K562 (cell line): ENCODE measurements at regions not wholly inside any gene's neighbourhood (a gene's known extent, or its start where the extent isn't known, plus 50 kb on each side); places are given as distances from the start of the nearest gene placed in this dataset.

Experiments used
- EP300 ChIP-seq: IDR thresholded peaks from 2 replicates; pipeline ENCODE4 v1.6.1; 2012; ENCODE audit warnings: low read length, improper control_type of control experiment
- GABPA ChIP-seq: fragments of 200-800 bp; sonication (Bioruptor generic); conservative IDR thresholded peaks from 2 replicates; pipeline ENCODE4 v1.6.1; 2016; ENCODE audit warnings: low read depth, missing genetic modification characterization, missing compliant biosample characterization
- HEY1 ChIP-seq: fragments of 250-450 bp; sonication (Bioruptor Pico); IDR thresholded peaks from 2 replicates; pipeline ENCODE4 v1.5.0; 2020; ENCODE audit warnings: mild to moderate bottlenecking, moderate library complexity, borderline replicate concordance
- HNRNPUL1 ChIP-seq: fragments of 200-400 bp; formaldehyde crosslinking; IDR thresholded peaks from 2 replicates; pipeline ENCODE4 v1.6.1; 2017; ENCODE audit warnings: low read length
- KLF13 ChIP-seq: fragments of 450-650 bp; IDR thresholded peaks from 2 replicates; pipeline ENCODE4 v1.6.1; 2016; ENCODE audit warnings: missing genetic modification characterization, low read depth, mild to moderate bottlenecking, missing compliant biosample characterization, moderate library complexity, borderline replicate concordance
- NCOA1 ChIP-seq: fragments of 450-650 bp; IDR thresholded peaks from 2 replicates; pipeline ENCODE4 v1.6.1; 2016; ENCODE audit warnings: low read depth
- SIX5 ChIP-seq, 2 experiments: IDR thresholded peaks; 2 replicates each; pipeline ENCODE4 v1.6.1; 2011; ENCODE audit warnings: low read length in 2 of 2, borderline replicate concordance in 1 of 2, low read depth in 1 of 2, mild to moderate bottlenecking in 1 of 2, moderate library complexity in 1 of 2; ENCODE audit not compliant: insufficient read depth in 1 of 2
- TAF1 ChIP-seq: IDR thresholded peaks from 2 replicates; pipeline ENCODE4 v1.6.1; 2011; ENCODE audit warnings: mild to moderate bottlenecking, low read length, moderate library complexity; ENCODE audit not compliant: insufficient read depth, control insufficient read depth, severe bottlenecking; ENCODE audit errors: extremely low read depth
- ZNF436 ChIP-seq: fragments of 250-450, 450-650 bp; sonication (Bioruptor Pico); formaldehyde crosslinking; IDR thresholded peaks from 2 replicates; pipeline ENCODE4 v1.7.0; 2020; ENCODE audit warnings: mild to moderate bottlenecking
- ZNF696 ChIP-seq: fragments of 250-450 bp; sonication (Bioruptor Pico); conservative IDR thresholded peaks from 2 replicates; pipeline ENCODE4 v1.4.0; 2020; ENCODE audit warnings: mild to moderate bottlenecking, moderate library complexity
- ZNF830 ChIP-seq: fragments of 250-450 bp; sonication (Bioruptor Pico); IDR thresholded peaks from 2 replicates; pipeline ENCODE4 v1.5.0; 2021; ENCODE audit warnings: mild to moderate bottlenecking
- ZZZ3 ChIP-seq: fragments of 450-650 bp; IDR thresholded peaks from 2 replicates; pipeline ENCODE4 v1.6.1; 2016; ENCODE audit warnings: antibody characterized with exemption, mild to moderate bottlenecking, moderate library complexity
- TF ChIP-seq, protein P1 (sequence below), 3 experiments: IDR thresholded peaks in 2 of 3; conservative IDR thresholded peaks in 1 of 3; 2 replicates each; pipeline ENCODE4 v1.5.1; 2011 to 2012; ENCODE audit warnings: low read length in 3 of 3, mild to moderate bottlenecking in 3 of 3, control low read depth in 2 of 3, improper control_type of control experiment in 1 of 3, inconsistent platforms in 1 of 3, low read depth in 1 of 3, mixed read lengths in 1 of 3, moderate library complexity in 1 of 3; ENCODE audit not compliant: insufficient read depth in 2 of 3

DNA sequence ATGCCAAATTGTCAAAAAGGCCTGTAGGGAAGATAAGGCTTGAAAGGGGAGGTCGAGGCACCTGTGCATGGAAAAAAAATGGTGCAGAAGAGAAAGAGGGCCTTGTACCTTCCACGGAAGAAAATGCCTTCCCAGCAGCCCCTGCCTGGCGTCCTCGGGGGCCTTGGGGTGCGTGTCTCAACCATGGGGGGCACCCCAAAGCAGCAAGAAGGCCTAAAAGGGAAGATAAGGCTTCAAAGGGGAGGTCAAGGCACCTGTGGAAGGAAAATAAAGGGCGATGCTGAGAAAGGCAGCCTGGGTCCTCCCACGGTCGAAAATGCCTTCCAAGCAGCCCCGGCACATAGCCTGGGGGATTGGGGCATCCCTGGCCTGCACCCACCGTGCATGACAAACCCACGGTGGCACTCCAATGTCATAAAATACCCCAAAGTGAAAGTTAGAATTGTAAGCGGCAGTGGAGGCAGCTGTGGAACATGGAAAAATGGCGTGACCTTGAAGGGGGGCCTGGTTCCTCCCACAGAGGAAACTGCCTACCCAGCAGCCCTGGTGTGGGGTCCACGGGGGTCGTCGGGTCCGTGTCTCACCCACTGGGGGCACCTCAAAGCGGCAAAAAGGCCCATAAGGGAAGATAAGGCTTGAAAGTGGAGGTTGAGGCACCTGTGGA is 275.0 kb downstream of the ALG10 start:
- no peak for TF ChIP-seq ZNF436 (CRISPR knock-in tag)
- no peak for TF ChIP-seq EP300
- TF ChIP-seq, protein P1, sequence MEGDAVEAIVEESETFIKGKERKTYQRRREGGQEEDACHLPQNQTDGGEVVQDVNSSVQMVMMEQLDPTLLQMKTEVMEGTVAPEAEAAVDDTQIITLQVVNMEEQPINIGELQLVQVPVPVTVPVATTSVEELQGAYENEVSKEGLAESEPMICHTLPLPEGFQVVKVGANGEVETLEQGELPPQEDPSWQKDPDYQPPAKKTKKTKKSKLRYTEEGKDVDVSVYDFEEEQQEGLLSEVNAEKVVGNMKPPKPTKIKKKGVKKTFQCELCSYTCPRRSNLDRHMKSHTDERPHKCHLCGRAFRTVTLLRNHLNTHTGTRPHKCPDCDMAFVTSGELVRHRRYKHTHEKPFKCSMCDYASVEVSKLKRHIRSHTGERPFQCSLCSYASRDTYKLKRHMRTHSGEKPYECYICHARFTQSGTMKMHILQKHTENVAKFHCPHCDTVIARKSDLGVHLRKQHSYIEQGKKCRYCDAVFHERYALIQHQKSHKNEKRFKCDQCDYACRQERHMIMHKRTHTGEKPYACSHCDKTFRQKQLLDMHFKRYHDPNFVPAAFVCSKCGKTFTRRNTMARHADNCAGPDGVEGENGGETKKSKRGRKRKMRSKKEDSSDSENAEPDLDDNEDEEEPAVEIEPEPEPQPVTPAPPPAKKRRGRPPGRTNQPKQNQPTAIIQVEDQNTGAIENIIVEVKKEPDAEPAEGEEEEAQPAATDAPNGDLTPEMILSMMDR (IDR thresholded peaks at IDR 0.05 in 2 of 3, conservative IDR thresholded peaks at IDR 0.05 in 1 of 3; ENCODE audit: insufficient read depth in 2 of 3, low read depth in 1 of 3, low read length in 3 of 3): no peak
- TF ChIP-seq HEY1: no peak
- no peak for TF ChIP-seq KLF13 (tag)
- no peak for TF ChIP-seq ZNF830 (CRISPR knock-in tag)
- no peak for TF ChIP-seq TAF1
- TF ChIP-seq NCOA1: no peak
- no peak for TF ChIP-seq ZNF696
- no peak for TF ChIP-seq GABPA (tag)
- TF ChIP-seq SIX5 (IDR thresholded peaks at IDR 0.05; ENCODE audit: borderline replicate concordance in 1 of 2, insufficient read depth in 1 of 2, low read depth in 1 of 2, low read length in 2 of 2): no peak
- TF ChIP-seq HNRNPUL1: no peak
- TF ChIP-seq ZZZ3: no peak
